ENCODE measurements at regions not wholly inside any gene's neighbourhood (a gene's known extent, or its start where the extent isn't known, plus 50 kb on each side); places are given as distances from the start of the nearest gene placed in this dataset.

DNA sequence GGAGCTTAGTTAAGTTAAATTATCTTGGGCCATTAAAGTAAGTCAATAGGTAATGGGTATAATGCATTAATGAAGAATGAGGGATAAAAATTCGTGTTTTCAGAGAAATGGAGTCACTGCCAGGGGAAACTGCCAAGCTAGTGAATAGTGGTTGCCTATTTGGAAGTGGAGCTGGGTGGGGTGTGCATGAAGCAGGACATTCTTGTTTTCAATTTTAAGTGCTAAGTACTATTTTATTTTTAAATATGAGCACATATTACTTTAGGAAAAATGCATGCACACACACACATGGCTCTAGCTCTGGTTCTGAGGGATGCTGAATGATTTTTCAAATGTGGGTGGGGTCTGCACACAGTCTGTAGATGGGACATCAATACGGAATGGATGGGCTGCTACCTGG, 717.7 kb upstream of the SGCG start:
- TF ChIP-seq, protein P1, sequence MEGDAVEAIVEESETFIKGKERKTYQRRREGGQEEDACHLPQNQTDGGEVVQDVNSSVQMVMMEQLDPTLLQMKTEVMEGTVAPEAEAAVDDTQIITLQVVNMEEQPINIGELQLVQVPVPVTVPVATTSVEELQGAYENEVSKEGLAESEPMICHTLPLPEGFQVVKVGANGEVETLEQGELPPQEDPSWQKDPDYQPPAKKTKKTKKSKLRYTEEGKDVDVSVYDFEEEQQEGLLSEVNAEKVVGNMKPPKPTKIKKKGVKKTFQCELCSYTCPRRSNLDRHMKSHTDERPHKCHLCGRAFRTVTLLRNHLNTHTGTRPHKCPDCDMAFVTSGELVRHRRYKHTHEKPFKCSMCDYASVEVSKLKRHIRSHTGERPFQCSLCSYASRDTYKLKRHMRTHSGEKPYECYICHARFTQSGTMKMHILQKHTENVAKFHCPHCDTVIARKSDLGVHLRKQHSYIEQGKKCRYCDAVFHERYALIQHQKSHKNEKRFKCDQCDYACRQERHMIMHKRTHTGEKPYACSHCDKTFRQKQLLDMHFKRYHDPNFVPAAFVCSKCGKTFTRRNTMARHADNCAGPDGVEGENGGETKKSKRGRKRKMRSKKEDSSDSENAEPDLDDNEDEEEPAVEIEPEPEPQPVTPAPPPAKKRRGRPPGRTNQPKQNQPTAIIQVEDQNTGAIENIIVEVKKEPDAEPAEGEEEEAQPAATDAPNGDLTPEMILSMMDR (IDR thresholded peaks at IDR 0.05) = no peak
- TF ChIP-seq POLR2A (IDR thresholded peaks at IDR 0.05) (no peak), POLR2AphosphoS5 (IDR thresholded peaks at IDR 0.05) (no peak)
